Breast epithelium (tissue), 3 donors: ENCODE measurements at regions not wholly inside any gene's neighbourhood (a gene's known extent, or its start where the extent isn't known, plus 50 kb on each side); places are given as distances from the start of the nearest gene placed in this dataset.

Source experiments
- CTCF ChIP-seq, 3 donors: fragments of 450-650 bp; IDR thresholded peaks; one replicate each; pipeline ENCODE4 v1.5.1; 2016 to 2017; ENCODE audit warnings: antibody characterized with exemption in 3 of 3, mild to moderate bottlenecking in 3 of 3, moderate library complexity in 3 of 3
- POLR2A ChIP-seq: fragments of 450-650 bp; IDR thresholded peaks from one replicate; pipeline ENCODE4 v1.6.1; 2016; ENCODE audit warnings: antibody characterized with exemption, mild to moderate bottlenecking, moderate library complexity
- POLR2AphosphoS5 ChIP-seq, 3 donors: sonication (generic); formaldehyde crosslinking; IDR thresholded peaks; one replicate each; pipeline ENCODE4 v1.6.1; 2017; ENCODE audit warnings: antibody characterized with exemption in 3 of 3

DNA sequence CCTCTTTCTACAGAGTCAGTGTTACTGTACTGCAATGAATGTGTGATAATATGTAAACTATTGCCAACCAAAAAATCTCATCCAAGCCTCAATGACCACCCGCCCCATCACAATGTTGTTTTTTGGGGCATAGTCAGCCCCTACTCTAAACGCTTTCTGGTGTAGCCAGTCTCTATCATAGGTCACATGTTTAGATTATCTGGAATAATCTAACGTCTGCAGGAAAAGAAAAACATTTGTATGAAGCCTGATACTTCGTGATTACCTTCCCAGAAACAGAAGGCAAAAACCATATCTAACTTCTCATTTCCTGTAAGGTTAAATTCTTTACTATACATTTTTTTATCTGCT lies 1331.8 kb upstream of the GBE1 start:
- no peak for TF ChIP-seq CTCF (IDR thresholded peaks at IDR 0.05)
- no peak for TF ChIP-seq POLR2A
- TF ChIP-seq POLR2AphosphoS5 (IDR thresholded peaks at IDR 0.05), result no peak
